SKM-1 (cell line): ENCODE measurements at regions not wholly inside any gene's neighbourhood (a gene's known extent, or its start where the extent isn't known, plus 50 kb on each side); places are given as distances from the start of the nearest gene placed in this dataset.
"Not testable (repeated sequence)": the region's sequence is repeated elsewhere in the genome, so short reads cannot be mapped to it uniquely, and the experiment has no call there.

Experiments used
- DNase-seq: peaks from one replicate; lab custom pipeline; 2025; ENCODE audit not compliant: unreplicated experiment; lab: John Stamatoyannopoulos, UW

DNA sequence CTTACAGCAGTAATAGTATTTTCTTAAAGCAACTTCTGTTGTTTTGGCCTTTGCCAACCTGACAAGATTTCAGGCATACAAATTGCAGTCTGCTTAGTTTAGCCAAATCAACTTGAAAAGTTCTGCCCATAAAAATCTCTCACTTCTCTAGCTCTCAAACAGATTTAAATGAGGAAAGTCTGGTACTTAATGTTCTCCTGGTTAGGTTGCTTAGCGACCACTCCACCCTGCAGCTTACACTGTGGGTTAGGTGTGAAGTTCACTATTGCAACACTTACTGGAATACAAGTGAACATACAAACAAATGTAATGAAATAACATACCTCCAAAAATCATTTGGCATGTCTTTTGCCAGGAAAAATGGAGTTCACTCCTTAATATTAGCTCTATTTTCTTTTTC, 178.7 kb upstream of the PCDH9 start:
- no peak for DNase-seq

DNA sequence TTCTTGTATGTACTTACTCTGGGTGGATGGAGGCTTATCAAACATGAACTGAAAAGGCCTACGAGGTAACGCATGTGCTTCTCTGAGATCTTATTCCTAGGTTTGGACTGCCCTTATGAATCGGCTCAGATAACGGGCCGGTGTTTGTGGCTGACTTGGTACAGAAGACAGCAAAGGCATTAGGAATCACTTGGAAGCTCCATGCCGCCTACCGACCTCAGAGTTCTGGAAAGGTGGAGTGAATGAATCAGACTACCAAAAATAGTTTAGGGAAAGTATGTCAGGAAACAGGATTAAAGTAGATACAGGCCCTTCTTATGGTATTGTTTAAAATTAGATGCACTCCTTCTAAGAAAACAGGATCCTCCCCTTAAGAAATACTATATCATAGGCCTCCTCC, 172.4 kb upstream of the PCDH9 start:
- no peak for DNase-seq

DNA sequence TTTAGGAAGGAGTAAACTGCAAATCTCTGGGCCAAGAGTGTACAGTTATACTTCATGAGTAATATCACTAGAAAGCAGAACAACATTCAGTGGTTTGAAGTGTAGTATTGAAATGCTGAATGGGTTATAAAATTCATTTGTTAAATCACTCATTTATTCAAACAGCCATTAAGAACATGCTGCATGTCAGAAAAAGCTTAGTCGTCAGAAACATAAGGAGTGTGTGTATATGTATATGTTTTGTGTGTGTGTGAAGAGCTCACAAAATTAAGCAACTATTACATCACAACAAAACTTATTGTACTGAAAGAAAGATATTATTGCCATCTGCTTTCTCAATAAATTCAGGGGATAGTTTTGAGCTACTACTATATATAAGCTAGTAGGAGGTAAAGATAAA, 165.4 kb upstream of the PCDH9 start:
- no peak for DNase-seq

DNA sequence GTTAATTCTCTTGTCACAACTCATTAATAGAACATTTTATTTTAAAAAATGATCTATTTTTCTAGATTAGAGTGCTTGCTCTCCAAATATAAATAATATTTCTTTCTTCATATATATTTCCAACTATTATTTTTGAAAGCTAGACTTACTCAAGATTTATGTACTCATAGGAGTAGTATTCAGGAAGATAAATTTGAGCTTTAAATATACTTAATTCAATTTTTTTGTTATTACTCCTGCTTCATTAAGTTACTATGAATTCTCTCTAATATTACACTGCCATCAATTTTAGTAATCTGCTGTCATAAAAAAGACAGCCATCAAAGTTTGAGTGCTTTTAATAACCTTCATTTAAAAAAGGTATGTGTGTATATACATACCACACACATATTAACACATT, 161.9 kb upstream of the PCDH9 start:
- no peak for DNase-seq

DNA sequence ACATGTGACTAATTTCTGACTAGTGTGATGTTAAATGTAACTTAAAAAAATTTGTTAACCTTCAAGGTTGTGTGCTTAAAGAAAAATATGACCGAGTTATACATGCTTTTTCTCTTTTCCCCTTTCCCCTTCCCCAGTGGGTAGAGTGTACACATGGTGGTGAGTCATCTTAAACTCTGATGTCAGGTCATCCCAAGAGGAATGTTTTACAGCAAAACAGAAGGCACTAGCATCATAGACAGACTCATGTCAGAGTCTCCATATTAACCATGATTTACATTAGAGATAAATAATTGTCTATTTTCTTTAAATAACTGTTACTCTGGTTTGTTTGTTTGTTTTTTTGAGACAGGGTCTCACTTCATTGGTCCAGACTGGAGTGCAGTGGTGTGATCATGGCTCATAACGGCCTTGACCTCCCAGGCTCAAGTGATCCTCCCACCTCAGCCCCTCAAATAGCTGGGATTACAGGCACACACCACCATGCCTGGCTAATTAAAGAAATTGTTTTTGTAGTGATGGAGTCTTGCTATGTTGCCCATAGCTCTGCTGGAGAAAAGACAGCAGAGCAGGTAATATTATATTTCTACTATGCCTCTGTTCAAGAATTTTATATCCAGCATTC, 160.4 kb upstream of the PCDH9 start:
- no peak for DNase-seq

DNA sequence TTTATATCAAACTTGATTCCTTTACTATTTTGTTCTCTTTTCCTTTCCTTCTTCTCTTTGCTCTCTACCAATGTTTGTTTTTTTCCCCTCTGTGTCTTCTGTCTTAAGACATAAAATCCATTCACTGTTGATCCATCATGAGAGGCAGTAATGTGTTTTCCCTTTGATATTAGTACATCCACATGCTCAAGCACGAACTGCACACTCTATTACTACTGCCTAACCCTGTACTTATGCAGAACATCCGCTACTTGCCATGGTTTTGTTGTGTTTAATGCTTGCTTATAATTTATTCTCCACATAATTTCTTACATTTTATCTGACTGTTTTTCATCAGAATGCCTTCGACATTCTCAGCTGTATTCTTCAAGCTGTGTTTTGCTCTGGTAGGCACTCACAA, 159.0 kb upstream of the PCDH9 start:
- DNase-seq, result no peak

DNA sequence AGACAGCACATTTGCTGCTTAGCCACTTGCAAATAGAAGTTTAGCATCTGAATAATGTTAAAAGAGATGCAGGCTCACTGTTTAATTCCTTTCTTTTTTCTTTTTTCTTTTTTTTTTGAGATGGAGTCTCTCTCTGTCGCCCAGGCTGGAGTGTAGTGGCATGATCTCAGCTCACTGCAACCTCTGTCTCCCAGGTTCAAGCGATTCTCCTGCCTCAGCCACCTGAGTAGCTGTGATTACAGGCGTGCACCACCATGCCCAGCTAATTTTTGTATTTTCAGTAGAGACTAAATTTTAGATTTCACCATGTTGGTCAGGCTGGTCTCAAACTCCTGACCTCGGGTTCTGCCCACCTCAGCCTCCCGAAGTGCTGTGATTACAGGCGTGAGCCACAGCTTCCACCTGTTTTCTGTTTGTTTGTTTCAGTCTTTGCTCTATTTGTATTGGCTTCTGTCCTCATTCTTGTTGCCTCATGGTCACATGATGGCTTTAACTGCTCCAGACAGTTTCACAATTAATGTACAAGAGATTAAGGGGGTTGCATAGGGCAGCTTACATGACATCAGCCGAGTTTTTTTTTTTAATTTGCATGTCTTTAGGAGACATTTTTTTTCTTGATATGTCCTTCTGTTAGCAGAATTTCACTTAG, 153.1 kb upstream of the PCDH9 start:
- DNase-seq, result not testable (repeated sequence)

DNA sequence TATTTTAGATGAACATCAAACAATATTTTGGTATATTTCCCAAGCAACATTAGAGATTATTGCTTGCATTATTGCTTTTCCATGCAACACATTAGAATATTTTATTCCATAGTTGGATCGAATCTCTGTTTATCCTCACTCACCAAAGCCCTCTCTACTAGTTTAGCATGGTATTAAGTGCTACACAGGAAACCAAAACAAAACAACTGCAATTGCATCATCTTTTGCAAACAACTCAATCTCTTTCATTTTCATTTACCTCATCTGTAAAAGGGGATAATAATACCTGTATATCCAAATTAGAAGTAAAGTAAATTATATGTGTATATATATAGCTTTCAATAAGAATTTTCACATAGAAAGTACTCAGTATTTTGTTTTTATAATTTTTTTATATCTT, 147.8 kb upstream of the PCDH9 start:
- no peak for DNase-seq

DNA sequence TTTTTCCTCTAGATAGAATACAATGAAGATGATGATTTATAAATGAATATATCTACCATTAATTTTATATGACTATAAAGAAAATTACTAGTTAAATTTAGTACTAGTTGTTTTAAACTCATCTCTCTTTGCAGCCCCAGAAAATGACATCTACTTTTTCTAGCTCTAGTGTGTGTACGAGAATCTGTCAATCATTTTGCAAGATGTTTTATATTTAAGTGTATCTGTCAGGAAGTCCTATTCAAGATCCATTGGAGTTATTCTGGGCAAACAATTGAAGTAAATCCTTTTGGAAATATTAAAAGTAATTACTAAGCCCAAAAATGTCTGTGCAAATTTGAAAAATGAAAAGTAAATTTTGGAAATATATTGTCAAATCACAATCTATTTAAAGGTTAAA, 144.3 kb upstream of the PCDH9 start:
- no peak for DNase-seq

DNA sequence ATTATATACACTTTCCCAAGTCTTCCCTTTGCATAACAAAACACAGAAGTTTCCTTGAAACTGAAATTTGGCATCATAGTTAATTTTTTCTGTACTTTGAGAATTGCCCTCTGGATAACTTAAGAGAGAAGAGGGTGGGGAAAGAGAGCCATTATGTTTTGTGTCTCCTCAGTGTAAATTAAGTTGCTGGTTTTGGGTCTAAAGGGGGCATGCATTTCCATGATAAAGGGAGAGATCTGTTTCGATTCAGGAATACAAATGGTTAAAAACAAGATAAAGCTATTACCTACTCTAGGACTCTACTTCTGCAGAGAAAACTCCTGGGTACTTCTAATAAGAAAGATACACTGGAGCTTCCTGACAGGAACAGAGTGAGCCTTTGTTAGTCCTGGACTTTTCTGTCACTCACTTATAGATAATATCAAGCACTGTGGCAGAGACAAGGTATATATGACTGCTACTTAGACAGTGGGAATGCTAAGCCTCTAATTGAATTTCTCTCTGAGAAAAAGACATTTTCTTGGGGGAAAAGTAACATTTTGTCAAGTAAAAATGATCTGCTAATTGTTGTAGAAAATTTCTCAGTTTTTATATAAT, 142.8 kb upstream of the PCDH9 start:
- DNase-seq, result no peak

DNA sequence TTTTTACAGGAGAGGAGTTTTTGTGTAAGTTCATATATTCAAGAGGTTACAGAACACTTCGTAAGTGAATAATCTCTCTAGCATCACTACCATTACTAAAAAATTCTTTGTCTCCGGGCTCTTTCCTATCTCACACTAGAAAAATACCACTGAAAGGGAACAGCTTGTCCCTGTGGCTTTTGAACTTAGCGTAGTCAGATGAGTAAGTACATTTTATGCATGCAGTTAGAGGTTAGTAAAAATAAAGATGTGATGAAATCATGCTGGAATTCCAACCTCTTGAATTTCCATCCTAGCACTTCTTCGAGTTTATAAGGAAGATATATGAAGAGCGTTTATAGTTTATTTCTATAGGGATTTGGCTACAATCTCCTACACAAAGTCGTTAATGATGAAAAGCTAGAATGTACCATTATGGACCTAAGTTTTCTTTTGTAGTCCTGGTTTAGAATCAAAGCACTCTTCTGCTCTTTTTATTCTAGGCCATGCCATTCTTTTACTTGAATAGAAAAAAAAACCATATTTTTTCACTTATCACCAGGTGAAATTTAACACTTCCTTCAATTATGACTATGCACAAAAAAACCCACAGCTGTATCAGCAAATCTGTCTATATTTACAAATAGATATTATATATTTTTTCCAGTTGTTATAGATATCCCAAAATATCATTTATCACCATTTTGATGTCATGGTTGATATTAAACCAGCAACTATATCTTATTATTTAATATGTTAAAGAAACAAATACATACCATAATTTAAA, 139.9 kb upstream of the PCDH9 start:
- no peak for DNase-seq

DNA sequence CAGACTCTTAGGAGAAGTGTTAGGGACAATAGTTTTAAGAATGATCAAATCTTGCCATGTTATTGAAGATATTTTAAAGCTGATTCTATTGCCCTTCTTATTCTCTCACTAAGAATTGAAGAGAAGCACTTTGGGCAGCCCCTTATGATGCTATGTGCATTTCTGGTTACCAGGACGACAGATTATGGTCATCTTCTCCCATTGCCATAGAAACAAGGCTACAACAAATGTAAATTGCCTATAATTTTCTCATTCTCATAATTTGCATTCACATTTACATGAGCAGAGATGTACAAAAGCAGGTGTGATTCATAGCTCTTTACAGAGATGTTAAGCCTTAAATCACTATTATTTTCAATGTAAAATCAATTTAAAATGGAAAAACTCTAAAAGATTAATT, 137.3 kb upstream of the PCDH9 start:
- no peak for DNase-seq

DNA sequence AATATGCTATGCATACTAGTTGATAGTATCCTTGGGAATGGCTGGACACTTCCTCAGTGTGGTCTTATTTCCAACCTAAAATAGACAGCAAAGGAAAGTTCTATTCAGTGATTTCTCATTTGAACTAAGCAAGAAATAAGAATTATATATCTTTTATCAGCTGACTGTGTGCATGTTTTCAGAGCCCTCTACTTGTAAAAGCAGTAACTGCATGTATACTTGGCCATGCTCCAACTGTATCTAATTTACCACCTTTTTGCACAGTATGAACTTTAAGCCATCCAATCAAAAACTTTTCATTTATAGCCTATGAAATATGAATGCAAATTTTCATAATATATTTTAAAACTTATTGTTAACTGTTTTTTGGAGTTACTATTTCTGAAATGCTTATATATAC, 136.4 kb upstream of the PCDH9 start:
- no peak for DNase-seq

DNA sequence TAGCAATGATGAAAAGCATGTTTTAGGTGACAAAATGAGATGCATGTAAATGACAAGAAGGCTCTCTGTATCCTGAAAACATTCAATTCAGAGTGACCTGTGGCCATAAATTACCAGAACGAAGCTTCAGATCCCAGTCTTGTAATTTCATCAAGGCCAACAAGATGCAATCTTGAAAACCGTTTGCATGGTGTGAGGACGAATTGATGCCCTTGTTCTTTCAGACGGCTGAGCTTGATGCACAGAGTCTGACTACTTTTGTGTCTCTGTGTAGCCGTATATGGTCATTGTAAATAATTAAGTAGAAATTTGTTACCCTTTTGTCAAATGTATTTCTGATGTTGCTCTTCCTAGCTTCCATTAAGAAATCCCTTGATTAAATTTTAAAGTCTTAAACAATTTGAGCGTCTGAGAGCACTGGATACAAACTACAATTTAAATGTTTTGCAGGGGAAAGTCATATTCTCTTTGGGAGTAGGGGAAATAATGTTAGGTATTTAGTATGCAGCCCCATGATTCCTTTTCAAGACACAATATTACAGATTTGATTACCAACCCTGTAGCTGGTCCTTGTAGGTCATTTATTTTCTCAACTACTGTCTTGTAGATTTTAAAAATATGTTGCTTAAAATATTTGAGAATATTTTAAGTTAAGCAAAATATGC, 125.8 kb upstream of the PCDH9 start:
- DNase-seq, result no peak

DNA sequence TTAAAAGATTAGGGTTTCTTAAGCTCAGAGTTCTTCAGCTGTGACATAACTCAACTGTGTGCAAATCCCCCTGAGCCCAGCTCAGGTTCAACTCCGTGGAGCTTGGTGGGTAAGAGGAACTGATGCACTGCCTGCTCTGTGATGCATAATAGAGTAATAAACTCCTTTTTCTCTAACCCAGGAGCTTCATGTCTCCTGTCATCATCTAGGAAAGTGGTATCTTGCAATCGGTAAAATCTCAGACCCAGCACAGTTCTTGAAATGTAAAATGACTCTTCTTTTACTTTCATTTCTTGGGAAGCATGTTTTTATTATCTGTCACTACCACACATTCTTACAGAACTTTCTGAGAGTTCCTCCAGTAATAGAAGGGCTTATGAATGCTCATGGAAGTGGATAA, 123.8 kb upstream of the PCDH9 start:
- DNase-seq, result no peak

DNA sequence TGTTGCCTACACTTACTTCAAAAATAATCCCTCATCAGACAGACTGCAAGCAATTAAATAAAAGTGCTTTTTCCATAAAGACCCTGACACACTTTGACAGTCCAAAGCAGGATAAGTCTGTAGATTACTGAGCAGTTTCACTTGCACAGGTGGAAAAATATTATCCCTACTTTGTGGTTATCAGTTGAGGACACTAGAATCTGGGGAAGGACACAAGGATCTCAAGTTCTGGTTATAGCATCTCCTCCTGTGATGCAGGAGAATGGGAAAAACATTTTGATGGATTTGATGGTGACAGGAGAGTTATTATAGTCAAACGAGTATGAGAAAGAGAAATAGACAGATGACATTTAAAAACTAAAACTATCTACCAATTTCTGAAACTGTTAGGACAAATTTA, 122.9 kb upstream of the PCDH9 start:
- DNase-seq, result no peak

DNA sequence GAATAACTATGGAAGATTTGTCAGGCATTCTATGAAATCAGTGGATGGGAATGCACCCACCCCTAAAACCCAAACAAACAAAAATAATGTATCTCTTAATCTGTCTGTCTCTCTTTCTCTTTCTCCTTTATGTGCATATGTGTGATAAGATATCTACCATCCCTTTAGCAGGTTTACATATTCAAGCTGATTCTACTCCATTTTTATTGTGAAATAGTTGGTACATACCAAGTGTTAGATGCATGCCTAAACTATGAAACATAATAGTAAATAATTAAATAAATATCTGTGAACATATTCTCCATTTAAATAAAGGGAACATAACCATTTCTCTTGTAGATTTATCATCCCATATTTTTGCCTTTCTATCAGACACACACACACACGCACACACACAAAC, 121.8 kb upstream of the PCDH9 start:
- no peak for DNase-seq

DNA sequence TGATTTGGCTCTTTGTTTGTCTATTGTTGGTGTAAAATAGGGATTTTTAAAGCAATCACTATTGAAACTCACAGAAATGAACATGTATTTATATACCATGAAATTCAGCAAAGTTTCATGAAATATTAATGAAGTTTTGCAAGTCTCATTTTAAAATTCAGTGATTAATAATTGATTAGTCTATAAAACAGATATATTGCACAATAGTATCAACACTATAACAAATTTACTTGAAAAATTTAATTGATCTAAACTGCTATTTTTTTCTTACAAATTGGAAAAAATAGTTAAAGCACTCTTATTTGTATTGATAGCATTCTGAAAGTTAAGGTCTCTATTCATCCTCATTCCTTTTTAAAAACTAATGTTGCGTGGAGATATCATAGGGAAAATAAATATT, 121.0 kb upstream of the PCDH9 start:
- DNase-seq, result no peak

DNA sequence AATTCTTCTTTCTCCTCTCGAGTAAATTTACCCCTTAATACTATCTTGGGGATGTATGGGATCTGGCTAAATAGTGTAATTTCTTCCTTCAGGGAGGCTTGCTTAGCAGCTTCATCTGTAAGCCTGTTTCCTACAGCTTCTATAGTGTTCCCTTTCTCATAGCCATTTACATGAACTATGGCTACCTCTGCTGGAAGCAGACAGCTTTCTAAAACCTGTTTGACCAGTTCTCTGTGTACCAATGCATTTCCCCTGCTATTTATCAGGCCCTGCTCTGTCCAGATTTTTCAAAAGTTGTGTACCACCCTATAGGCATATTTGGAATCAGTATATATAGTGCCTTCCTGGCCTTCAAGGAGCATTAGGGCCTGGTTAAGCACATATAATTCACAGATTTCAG, 113.6 kb upstream of the PCDH9 start:
- DNase-seq, result no peak

DNA sequence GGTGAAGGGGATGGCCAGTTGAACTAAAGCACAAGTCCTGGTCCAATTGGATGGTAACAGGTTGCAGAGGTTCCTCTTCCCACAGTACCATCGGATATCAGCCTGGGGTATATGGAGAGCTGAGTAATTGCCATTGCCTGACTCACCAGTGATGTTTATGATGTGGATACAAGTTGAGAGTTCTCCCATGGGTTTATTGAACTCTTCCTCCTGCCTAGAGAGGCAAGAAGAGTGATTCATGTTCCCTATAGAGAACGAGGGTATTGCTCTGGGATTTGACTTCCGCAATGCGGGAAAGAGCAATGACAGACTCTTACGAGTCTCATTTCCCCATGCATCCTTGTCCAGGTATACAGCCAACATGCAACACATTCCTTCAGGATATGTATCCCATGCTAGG, 111.3 kb upstream of the PCDH9 start:
- no peak for DNase-seq

DNA sequence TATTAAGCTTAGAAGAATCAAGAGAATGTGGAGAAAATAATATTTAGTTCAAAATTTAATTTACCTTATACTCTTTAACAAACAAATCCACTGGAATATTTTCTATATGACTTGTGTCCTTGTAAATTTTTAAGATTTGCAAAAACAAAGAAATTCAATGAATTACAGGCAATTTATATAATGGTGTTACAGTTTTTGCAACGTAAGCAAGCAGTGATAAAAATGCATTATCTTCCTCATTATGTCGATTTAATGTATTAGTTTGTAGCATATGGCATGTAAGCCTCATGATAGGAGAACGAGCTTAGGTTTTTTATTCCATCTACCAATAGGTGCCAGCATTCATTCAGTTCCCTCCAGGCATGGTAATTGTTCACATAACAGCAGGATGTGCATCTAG, 100.0 kb upstream of the PCDH9 start:
- no peak for DNase-seq

DNA sequence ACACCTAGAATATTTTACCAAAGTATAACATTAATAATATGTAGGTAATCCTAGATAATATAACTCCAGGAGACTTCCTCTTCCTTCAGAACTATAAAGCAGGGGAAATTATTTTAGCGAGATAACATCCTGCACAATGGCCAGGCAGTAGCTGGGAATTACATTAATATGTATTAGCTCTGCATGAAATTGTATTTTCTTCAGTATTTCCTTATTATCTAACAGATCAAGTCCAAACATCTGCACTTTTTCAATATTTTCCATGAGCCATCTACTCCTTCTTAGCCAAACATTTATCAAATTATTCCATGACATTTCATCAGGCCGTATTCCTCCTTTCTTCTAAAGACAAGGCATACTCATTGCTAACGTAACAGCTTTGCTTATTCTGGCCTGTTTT, 98.8 kb upstream of the PCDH9 start:
- no peak for DNase-seq
